ENCODE measurements at regions not wholly inside any gene's neighbourhood (a gene's known extent, or its start where the extent isn't known, plus 50 kb on each side); places are given as distances from the start of the nearest gene placed in this dataset.

DNA sequence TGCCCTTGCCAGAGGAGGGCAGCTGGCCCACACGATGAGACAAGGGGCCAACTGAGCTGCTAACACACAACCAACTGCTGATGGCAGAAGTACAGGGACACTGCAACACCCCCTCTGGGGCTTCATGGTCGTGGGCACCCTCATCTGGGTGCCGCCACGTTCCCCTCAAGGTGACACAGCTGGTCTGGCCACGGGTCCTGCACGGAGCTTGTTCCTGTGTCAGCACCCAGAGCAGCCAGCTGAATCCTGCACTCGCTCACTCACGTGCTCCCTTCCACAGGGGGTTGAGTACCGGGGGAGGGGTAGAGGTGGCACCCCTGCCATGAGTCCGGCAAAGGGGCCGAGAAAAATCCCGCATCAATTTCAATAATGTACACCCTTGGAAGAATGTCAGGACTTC, 1319.1 kb downstream of the REEP3 start:
- TF ChIP-seq, protein P1, sequence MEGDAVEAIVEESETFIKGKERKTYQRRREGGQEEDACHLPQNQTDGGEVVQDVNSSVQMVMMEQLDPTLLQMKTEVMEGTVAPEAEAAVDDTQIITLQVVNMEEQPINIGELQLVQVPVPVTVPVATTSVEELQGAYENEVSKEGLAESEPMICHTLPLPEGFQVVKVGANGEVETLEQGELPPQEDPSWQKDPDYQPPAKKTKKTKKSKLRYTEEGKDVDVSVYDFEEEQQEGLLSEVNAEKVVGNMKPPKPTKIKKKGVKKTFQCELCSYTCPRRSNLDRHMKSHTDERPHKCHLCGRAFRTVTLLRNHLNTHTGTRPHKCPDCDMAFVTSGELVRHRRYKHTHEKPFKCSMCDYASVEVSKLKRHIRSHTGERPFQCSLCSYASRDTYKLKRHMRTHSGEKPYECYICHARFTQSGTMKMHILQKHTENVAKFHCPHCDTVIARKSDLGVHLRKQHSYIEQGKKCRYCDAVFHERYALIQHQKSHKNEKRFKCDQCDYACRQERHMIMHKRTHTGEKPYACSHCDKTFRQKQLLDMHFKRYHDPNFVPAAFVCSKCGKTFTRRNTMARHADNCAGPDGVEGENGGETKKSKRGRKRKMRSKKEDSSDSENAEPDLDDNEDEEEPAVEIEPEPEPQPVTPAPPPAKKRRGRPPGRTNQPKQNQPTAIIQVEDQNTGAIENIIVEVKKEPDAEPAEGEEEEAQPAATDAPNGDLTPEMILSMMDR (IDR thresholded peaks at IDR 0.05) = no peak
- no peak for TF ChIP-seq POLR2A (IDR thresholded peaks at IDR 0.05)

All from Peyer's patch (tissue), 4 donors.